ENCODE measurements at regions not wholly inside any gene's neighbourhood (a gene's known extent, or its start where the extent isn't known, plus 50 kb on each side); places are given as distances from the start of the nearest gene placed in this dataset.

DNA sequence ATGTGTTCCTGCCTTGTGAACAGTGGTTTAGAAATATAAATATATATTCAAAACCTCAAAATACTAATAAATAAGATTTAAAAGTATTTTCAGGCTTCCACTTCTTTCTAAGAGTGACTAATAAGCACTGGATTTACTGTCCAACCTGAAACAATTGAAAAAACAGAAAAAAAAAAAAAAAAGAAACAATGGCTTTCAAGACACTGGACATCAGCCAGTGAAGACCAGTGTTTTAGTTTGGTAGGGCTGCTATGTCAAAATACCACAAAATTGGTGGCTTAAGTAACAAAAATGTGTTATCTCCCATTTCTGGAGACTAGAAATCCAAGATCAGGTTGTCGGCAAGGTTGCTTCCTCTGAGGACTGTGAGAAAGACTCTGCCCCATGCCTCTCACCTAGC lies 101.4 kb upstream of the PDE7B start:
- H3K27ac ChIP-seq (ENCODE audit: low read depth in 1 of 2, low read length in 2 of 2): no peak overlapping the region
- no peaks in the 10 kb centered on the region for H3K4me1 ChIP-seq (ENCODE audit: control insufficient read depth in 4 of 4, insufficient read depth in 4 of 4, low read length in 3 of 4)
- WGBS: 98% methylated on average over 1 of the region's 1 CpG
- H3K9ac ChIP-seq (ENCODE audit: low read depth in 1 of 2, low read length in 2 of 2): no peak overlapping the region
- H3K27me3 ChIP-seq (ENCODE audit: control insufficient read depth in 4 of 4, insufficient read depth in 4 of 4, low read length in 3 of 4): no peaks in the 10 kb centered on the region
- no peaks in the 10 kb centered on the region for H3K36me3 ChIP-seq (ENCODE audit: control insufficient read depth in 4 of 4, insufficient read depth in 3 of 4, low read depth in 1 of 4, low read length in 3 of 4)
- H3K9me3 ChIP-seq (ENCODE audit: control insufficient read depth in 4 of 4, low read length in 3 of 4): no peaks in the 10 kb centered on the region
- TF ChIP-seq RXRA (IDR thresholded peaks at IDR 0.05) (no peak), SP1 (IDR thresholded peaks at IDR 0.05) (no peak), FOXA2 (IDR thresholded peaks at IDR 0.05) (no peak), GABPA (IDR thresholded peaks at IDR 0.05 in 1 of 2, conservative IDR thresholded peaks at IDR 0.05 in 1 of 2) (no peak), NR2F2 (IDR thresholded peaks at IDR 0.05) (no peak), TAF1 (conservative IDR thresholded peaks at IDR 0.05) (no peak), EGR1 (IDR thresholded peaks at IDR 0.05; ENCODE audit: low read depth in 2 of 2) (no peak), YY1 (IDR thresholded peaks at IDR 0.05) (no peak), ATF3 (IDR thresholded peaks at IDR 0.05) (no peak), RAD21 (IDR thresholded peaks at IDR 0.05) (no peak), HNF4G (IDR thresholded peaks at IDR 0.05) (no peak), HNF4A (conservative IDR thresholded peaks at IDR 0.05) (no peak), FOXA1 (IDR thresholded peaks at IDR 0.05) (no peak), MAX (IDR thresholded peaks at IDR 0.05) (no peak), REST (IDR thresholded peaks at IDR 0.05) (no peak), ZBTB33 (IDR thresholded peaks at IDR 0.05) (no peak), JUND (IDR thresholded peaks at IDR 0.05) (no peak)
- TF ChIP-seq, protein P1, sequence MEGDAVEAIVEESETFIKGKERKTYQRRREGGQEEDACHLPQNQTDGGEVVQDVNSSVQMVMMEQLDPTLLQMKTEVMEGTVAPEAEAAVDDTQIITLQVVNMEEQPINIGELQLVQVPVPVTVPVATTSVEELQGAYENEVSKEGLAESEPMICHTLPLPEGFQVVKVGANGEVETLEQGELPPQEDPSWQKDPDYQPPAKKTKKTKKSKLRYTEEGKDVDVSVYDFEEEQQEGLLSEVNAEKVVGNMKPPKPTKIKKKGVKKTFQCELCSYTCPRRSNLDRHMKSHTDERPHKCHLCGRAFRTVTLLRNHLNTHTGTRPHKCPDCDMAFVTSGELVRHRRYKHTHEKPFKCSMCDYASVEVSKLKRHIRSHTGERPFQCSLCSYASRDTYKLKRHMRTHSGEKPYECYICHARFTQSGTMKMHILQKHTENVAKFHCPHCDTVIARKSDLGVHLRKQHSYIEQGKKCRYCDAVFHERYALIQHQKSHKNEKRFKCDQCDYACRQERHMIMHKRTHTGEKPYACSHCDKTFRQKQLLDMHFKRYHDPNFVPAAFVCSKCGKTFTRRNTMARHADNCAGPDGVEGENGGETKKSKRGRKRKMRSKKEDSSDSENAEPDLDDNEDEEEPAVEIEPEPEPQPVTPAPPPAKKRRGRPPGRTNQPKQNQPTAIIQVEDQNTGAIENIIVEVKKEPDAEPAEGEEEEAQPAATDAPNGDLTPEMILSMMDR (IDR thresholded peaks at IDR 0.05; ENCODE audit: low read depth, low read length, missing input control): no peak
- no peak for DNase-seq (ENCODE audit: low spot score)
- no peak overlapping the region for H3K4me3 ChIP-seq (ENCODE audit: low read depth in 1 of 3, low read length in 3 of 3)
